NT2/D1 (cell line): ENCODE measurements at regions not wholly inside any gene's neighbourhood (a gene's known extent, or its start where the extent isn't known, plus 50 kb on each side); places are given as distances from the start of the nearest gene placed in this dataset.

Experiments
- SUZ12 ChIP-seq: IDR thresholded peaks from 2 replicates; pipeline ENCODE4 v1.6.1; 2011; ENCODE audit not compliant: insufficient read length, insufficient read depth; ENCODE audit errors: extremely low read depth
- ZNF274 ChIP-seq: IDR thresholded peaks from 2 replicates; pipeline ENCODE4 v1.6.1; 2011; ENCODE audit warnings: mild to moderate bottlenecking, low read depth, low read length

- TF ChIP-seq SUZ12 (no peak), ZNF274 (no peak)
These were observed 705.5 kb upstream of the MAN1A1 start for GRCh38 chr6:120055071-120055470.
